Activated B cell treated with CpG ODN at 0.5 μM for 24 hours (primary cell): ENCODE measurements at regions not wholly inside any gene's neighbourhood (a gene's known extent, or its start where the extent isn't known, plus 50 kb on each side); places are given as distances from the start of the nearest gene placed in this dataset.

Source experiments
- ATAC-seq: fragments of 200-7000 bp; cut with Tn5 transposase; one replicate; pipeline ENCODE4 v1.10.0; 2021; ENCODE audit warnings: low read depth, mild to moderate bottlenecking, moderate library complexity
- CTCF ChIA-PET: fragments of 350-600 bp; sonication (Branson Sonifier 250); formaldehyde crosslinking; loops from one replicate; lab custom pipeline; 2021; ENCODE audit warnings: antibody characterized with exemption; lab: Charles Lee
- POLR2A ChIA-PET: fragments of 350-600 bp; sonication (Branson Sonifier 250); formaldehyde crosslinking; loops from one replicate; lab custom pipeline; 2021; ENCODE audit warnings: antibody characterized with exemption; lab: Charles Lee
- DNase-seq: peaks from one replicate; pipeline ENCODE4 v3.0.0; 2022
- H3K27ac Mint-ChIP-seq: one replicate; pipeline ENCODE4 v1.8.0; 2020; ENCODE audit warnings: mixed read lengths
- H3K27me3 Mint-ChIP-seq: one replicate; pipeline ENCODE4 v1.8.0; 2021; ENCODE audit warnings: mixed read lengths
- H3K36me3 Mint-ChIP-seq: one replicate; pipeline ENCODE4 v1.8.0; 2021; ENCODE audit warnings: low read depth, mixed read lengths
- H3K4me1 Mint-ChIP-seq: one replicate; pipeline ENCODE4 v1.8.0; 2021; ENCODE audit warnings: mixed read lengths
- H3K4me3 Mint-ChIP-seq: one replicate; pipeline ENCODE4 v1.8.0; 2020; ENCODE audit warnings: mild to moderate bottlenecking, mixed read lengths
- H3K9me3 Mint-ChIP-seq: one replicate; pipeline ENCODE4 v1.8.0; 2020; ENCODE audit warnings: mixed read lengths
- CTCF ChIP-seq: fragments of 200-600 bp; IDR thresholded peaks from one replicate; pipeline ENCODE4 v1.8.0; 2022; ENCODE audit warnings: antibody characterized with exemption, mild to moderate bottlenecking
- intact Hi-C: fragments of 100-400 bp; cut with micrococcal nuclease; formaldehyde crosslinking; loops from one replicate; pipeline ENCODE4 v1.15.1; 2024

- Mint-ChIP-seq H3K36me3 (no peaks in the 10 kb centered on the region), H3K9me3 (peaks cover 2% of the 10 kb centered on the region), H3K27ac (no peak overlapping the region), H3K4me3 (no peak overlapping the region), H3K27me3 (peaks cover 6% of the 10 kb centered on the region), H3K4me1 (no peaks in the 10 kb centered on the region)
- ChIA-PET CTCF (no interaction called here), POLR2A (no interaction called here)
- ATAC-seq (no peak), DNase-seq (no peak)
- intact Hi-C loops: no loop called here
- no peak for TF ChIP-seq CTCF
Observed at GRCh38 chr21:32137266-32137665, 141.6 kb downstream of the MIS18A start.

GRCh38 chr21:32136546-32136945, 142.3 kb downstream of the MIS18A start:
- H3K27ac Mint-ChIP-seq: no peak overlapping the region
- no peaks in the 10 kb centered on the region for H3K4me1 Mint-ChIP-seq
- H3K9me3 Mint-ChIP-seq: peaks cover 2% of the 10 kb centered on the region
- ATAC-seq (no peak), DNase-seq (no peak)
- peaks cover 6% of the 10 kb centered on the region for H3K27me3 Mint-ChIP-seq
- ChIA-PET CTCF (no interaction called here), POLR2A (no interaction called here)
- no peak overlapping the region for H3K4me3 Mint-ChIP-seq
- no peaks in the 10 kb centered on the region for H3K36me3 Mint-ChIP-seq
- intact Hi-C loops: no loop called here
- no peak for TF ChIP-seq CTCF

- Mint-ChIP-seq H3K4me3 (no peak overlapping the region), H3K27ac (no peak overlapping the region), H3K4me1 (no peaks in the 10 kb centered on the region), H3K36me3 (no peaks in the 10 kb centered on the region), H3K9me3 (peaks cover 2% of the 10 kb centered on the region), H3K27me3 (peaks cover 11% of the 10 kb centered on the region)
- DNase-seq (no peak), ATAC-seq (peak; percentile 37)
- intact Hi-C loops: no loop called here
- CTCF ChIA-PET: no interaction called here
- no peak for TF ChIP-seq CTCF
- POLR2A ChIA-PET: interaction anchor here (0.6 kb wide), 1 partner anchor 122 kb away, joined by 3 read pairs; no protein-coding TSS in a partner anchor
Observed at GRCh38 chr21:32135401-32136363, 143.2 kb downstream of the MIS18A start.

GRCh38 chr21:32134441-32135130, 144.3 kb downstream of the MIS18A start:
- Mint-ChIP-seq H3K4me1 (no peaks in the 10 kb centered on the region), H3K4me3 (no peak overlapping the region), H3K36me3 (no peaks in the 10 kb centered on the region), H3K27ac (no peak overlapping the region), H3K27me3 (peaks cover 11% of the 10 kb centered on the region), H3K9me3 (peaks cover 2% of the 10 kb centered on the region)
- ATAC-seq: no peak
- no peak for TF ChIP-seq CTCF
- ChIA-PET POLR2A (no interaction called here), CTCF (no interaction called here)
- no peak for DNase-seq
- intact Hi-C loops: no loop called here

- intact Hi-C loops: no loop called here
- H3K27ac Mint-ChIP-seq: no peak overlapping the region
- TF ChIP-seq CTCF: no peak
- no peak for ATAC-seq
- H3K9me3 Mint-ChIP-seq: peaks cover 8% of the 10 kb centered on the region
- no peak overlapping the region for H3K4me3 Mint-ChIP-seq
- H3K27me3 Mint-ChIP-seq: peaks cover 11% of the 10 kb centered on the region
- DNase-seq: no peak
- no peaks in the 10 kb centered on the region for H3K36me3 Mint-ChIP-seq
- H3K4me1 Mint-ChIP-seq: no peaks in the 10 kb centered on the region
- POLR2A ChIA-PET: no interaction called here
- CTCF ChIA-PET: no interaction called here
Observed at GRCh38 chr21:32132881-32133280, 146.0 kb downstream of the MIS18A start.
